Smooth muscle cell of the brain vasculature (primary cell): ENCODE measurements at regions not wholly inside any gene's neighbourhood (a gene's known extent, or its start where the extent isn't known, plus 50 kb on each side); places are given as distances from the start of the nearest gene placed in this dataset.
"Not testable (repeated sequence)": the region's sequence is repeated elsewhere in the genome, so short reads cannot be mapped to it uniquely, and the experiment has no call there.

ENCODE experiments used
- DNase-seq: peaks from one replicate; pipeline ENCODE4 v3.0.0-alpha.2; 2012; ENCODE audit warnings: low read depth, low spot score

- DNase-seq, result no peak
These were observed 92.1 kb upstream of the FGFR2 start for GRCh38 chr10:121690152-121690848.

GRCh38 chr10:121687095-121687813, 89.0 kb upstream of the FGFR2 start:
- no peak for DNase-seq

GRCh38 chr10:121684276-121684675, 86.0 kb upstream of the FGFR2 start:
- DNase-seq, result no peak

DNA sequence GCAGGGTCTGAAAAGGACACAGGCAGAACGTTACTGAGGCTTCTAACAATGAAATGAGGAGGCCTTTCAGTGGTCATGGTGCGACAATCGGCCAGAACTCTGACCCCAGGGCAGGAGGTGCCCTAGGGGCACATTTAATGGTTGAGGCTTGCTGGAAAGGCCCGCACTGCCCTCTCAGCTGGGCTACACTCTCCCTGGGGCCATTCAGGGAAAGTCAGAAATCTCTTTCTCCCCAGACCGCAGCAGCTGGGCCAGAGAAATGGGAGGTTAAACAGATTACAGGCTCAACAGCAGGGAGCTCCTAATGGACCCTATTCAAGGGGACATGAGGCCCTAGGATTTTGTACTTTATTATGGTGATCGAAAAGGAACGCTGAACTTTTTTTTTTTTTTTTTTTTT, 85.6 kb upstream of the FGFR2 start:
- DNase-seq, result no peak

GRCh38 chr10:121683366-121683765, 85.1 kb upstream of the FGFR2 start:
- DNase-seq, result no peak

GRCh38 chr10:121681997-121682687, 83.9 kb upstream of the FGFR2 start:
- no peak for DNase-seq

- no peak for DNase-seq
These were observed 82.8 kb upstream of the FGFR2 start for GRCh38 chr10:121680879-121681655.

DNA sequence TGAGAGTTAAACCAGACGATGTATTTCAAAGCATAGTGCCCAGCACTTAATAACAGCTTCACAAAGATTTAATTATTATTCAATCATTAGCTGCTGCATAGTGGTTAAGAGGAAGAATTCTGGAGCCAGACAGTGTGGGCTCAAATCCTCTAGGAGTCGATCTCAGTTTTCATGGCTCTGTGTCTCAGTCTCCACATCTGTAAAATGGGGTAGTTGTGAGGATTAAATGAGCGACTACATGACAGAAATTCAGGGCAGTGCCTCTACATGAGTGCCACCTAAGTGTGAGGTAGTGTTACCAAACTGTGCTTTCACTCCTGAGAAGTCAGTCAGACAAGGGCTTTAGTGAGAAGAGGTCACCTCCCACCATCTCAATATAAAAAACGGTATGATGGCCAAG, 81.7 kb upstream of the FGFR2 start:
- no peak for DNase-seq

DNA sequence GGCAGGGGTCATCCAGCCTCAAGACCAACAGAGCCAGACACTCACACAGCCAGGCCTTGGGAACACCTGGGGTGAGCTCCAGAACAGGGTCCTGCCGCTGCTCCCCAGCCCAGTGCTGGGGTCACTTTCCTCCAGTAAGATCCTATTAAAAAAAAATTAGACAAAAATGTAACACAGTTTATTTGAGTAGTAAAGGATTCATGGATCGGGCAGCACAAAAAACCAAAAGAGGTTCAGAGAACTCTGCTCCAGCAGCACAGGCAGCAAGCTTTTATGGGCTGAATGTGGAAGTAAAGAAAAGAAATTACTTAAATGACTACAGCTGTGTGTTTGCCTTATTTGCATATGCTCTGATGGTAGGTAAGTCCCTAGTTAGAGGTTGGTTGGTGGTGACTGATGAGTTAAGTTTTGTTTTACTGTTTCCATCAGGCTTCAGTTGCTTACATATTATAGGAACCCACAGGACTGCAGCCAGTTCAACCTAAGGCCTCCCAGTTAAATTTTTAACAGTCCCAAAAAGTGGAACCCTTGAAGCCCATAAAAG, 80.5 kb upstream of the FGFR2 start:
- no peak for DNase-seq

GRCh38 chr10:121677880-121678279, 79.6 kb upstream of the FGFR2 start:
- DNase-seq, result no peak

- DNase-seq, result no peak
These were observed 77.1 kb upstream of the FGFR2 start for GRCh38 chr10:121675344-121675743.

DNA sequence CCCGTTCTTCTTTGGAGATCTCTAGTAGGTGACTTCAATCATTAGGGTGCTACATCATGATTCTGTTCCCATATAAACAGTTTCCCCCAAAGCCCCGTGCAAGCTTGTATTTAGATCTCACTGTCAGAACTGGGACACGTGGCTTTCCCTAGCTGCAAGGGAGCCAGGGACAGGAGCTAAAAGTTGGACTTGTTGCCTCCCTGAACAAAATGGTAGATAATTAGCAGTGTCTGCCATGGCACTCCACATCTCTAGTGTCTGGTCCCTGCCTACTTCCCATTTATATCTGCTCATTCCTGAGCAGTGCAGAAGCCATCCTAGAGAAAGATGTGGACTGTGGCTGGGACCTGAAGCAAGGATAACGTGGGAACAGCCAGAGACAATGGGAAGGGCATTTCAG, 76.6 kb upstream of the FGFR2 start:
- no peak for DNase-seq

GRCh38 chr10:121672733-121673132, 74.5 kb upstream of the FGFR2 start:
- DNase-seq, result no peak

GRCh38 chr10:121669840-121670239, 71.6 kb upstream of the FGFR2 start:
- DNase-seq, result not testable (repeated sequence)

DNA sequence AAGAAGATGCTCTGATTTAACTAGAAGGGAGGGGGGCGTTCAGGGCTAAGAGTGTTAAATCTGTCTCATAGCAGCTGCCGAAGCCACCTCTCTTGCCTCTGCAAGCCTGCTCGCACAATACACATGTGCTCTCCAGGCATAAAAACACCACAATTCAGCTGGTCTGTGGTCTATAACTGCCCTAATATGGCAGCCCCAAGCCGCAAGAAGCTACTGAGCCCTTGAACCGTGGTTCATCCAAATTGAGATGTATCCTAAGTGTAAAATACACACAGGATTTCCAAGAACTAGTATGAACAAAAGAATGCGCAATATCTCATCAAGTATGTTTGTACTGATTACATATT, 70.8 kb upstream of the FGFR2 start:
- no peak for DNase-seq

DNA sequence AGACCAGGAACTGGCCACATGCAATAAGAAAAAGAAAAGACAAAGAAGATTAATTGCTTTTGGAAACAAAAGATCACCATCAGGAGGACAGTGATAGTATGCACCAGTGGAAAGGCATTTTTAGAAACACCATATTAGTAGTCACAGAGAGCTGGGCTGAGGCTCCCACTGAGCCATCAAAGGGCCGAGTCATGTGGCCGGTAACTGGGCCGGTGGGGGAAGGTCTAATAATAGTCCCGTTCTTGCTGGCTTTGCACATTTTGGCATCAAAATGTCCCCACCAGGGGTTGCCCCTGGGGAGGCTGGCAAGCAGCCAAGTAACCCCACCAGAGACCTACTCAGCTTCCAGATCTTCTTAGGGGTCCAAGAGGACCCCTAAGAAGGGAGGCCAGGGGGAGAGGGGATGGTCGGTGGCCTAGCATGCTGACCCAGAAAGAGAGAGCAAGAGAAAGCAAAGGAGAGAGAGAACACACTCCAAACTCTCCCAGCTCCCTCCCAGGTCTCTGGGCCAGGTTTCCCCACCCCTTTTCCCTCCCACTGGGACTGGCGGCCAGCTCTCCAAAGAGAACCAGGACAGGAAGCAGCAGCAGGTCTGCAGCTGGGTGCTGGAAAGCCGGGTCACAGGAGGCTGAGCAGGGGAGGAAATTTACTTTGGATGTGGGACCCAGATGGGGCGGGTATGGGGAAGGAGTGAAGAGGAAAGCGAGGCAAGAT, 70.2 kb upstream of the FGFR2 start:
- peak; percentile 20 for DNase-seq

- DNase-seq, result no peak
These were observed 69.7 kb upstream of the FGFR2 start for GRCh38 chr10:121667948-121668313.

DNA sequence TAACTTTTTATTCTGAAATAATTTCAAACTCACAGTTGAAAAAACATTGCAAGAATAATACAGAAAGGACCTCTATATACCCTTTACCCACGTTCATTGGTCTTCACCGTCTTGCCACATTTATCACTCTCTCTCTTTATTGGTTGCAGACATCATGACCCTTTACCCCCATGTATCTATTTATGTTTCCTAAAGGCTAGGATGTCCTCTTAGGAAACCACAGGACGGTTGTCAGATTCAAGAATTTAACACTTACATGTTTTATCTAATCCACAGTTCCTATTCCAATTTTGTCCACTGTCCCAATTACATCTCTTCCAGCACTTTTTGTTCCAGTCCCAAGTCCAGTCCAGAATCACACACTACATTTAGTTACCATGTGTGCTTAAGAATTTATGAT, 67.6 kb upstream of the FGFR2 start:
- no peak for DNase-seq

- DNase-seq, result no peak
These were observed 66.4 kb upstream of the FGFR2 start for GRCh38 chr10:121664671-121665070.

- no peak for DNase-seq
These were observed 65.0 kb upstream of the FGFR2 start for GRCh38 chr10:121662945-121663917.
